H9 (cell line): ENCODE measurements at regions not wholly inside any gene's neighbourhood (a gene's known extent, or its start where the extent isn't known, plus 50 kb on each side); places are given as distances from the start of the nearest gene placed in this dataset.

Experiments
- DNase-seq: peaks from one replicate; pipeline ENCODE4 v3.0.0-alpha.2; 2017
- H2AFZ ChIP-seq: one replicate; pipeline ENCODE4 v1.6.1; 2013; ENCODE audit warnings: mild to moderate bottlenecking, low read length, control low read depth, moderate library complexity
- H2AK5ac ChIP-seq: 2 replicates; pipeline ENCODE4 v1.6.1; 2013; ENCODE audit warnings: low read length, control low read depth, mixed read lengths; ENCODE audit not compliant: insufficient read length
- H2BK120ac ChIP-seq: one replicate; pipeline ENCODE4 v1.6.1; 2013; ENCODE audit warnings: low read depth, mild to moderate bottlenecking, low read length, control low read depth, inconsistent platforms; ENCODE audit not compliant: poor library complexity, severe bottlenecking
- H2BK12ac ChIP-seq: 2 replicates; pipeline ENCODE4 v1.6.1; 2013; ENCODE audit warnings: low read length, control low read depth, mixed read lengths, low read depth; ENCODE audit not compliant: insufficient read length
- H2BK15ac ChIP-seq: 2 replicates; pipeline ENCODE4 v1.6.1; 2013; ENCODE audit warnings: low read depth, low read length, control low read depth
- H2BK20ac ChIP-seq: one replicate; pipeline ENCODE4 v1.6.1; 2013; ENCODE audit warnings: low read depth, mild to moderate bottlenecking, low read length, control low read depth, inconsistent platforms; ENCODE audit not compliant: poor library complexity, severe bottlenecking
- H2BK5ac ChIP-seq: 2 replicates; pipeline ENCODE4 v1.6.1; 2013; ENCODE audit warnings: low read length, control low read depth, mixed read lengths; ENCODE audit not compliant: insufficient read length
- H3K14ac ChIP-seq: 2 replicates; pipeline ENCODE4 v1.6.1; 2013; ENCODE audit warnings: low read length, control low read depth; ENCODE audit not compliant: insufficient read depth
- H3K18ac ChIP-seq: 2 replicates; pipeline ENCODE4 v1.6.1; 2013; ENCODE audit warnings: low read depth, mild to moderate bottlenecking, mixed read lengths, low read length, control low read depth; ENCODE audit not compliant: insufficient read length
- H3K23ac ChIP-seq: 2 replicates; pipeline ENCODE4 v1.6.1; 2013; ENCODE audit warnings: low read length, control low read depth, mixed read lengths, low read depth; ENCODE audit not compliant: insufficient read length
- H3K23me2 ChIP-seq: 2 replicates; pipeline ENCODE4 v1.6.1; 2013; ENCODE audit warnings: low read depth, mild to moderate bottlenecking, mixed read lengths, low read length, control low read depth; ENCODE audit not compliant: insufficient read length, poor library complexity, severe bottlenecking
- H3K27ac ChIP-seq: 2 replicates; pipeline ENCODE4 v1.5.1; 2013; ENCODE audit warnings: low read length, control low read depth, mixed read lengths, low read depth; ENCODE audit not compliant: insufficient read length
- H3K27me3 ChIP-seq: 2 replicates; pipeline ENCODE4 v1.6.1; 2013; ENCODE audit warnings: low read length, control low read depth, inconsistent platforms; ENCODE audit not compliant: insufficient read depth
- H3K4ac ChIP-seq: 2 replicates; pipeline ENCODE4 v1.6.1; 2013; ENCODE audit warnings: low read depth, mild to moderate bottlenecking, control low read depth, inconsistent platforms, low read length, moderate library complexity
- H3K4me1 ChIP-seq: 2 replicates; pipeline ENCODE4 v1.6.1; 2013; ENCODE audit warnings: low read length, control low read depth, inconsistent platforms; ENCODE audit not compliant: insufficient read depth
- H3K4me2 ChIP-seq: 2 replicates; pipeline ENCODE4 v1.6.1; 2013; ENCODE audit warnings: low read length, control low read depth, mixed read lengths; ENCODE audit not compliant: insufficient read length, insufficient read depth
- H3K56ac ChIP-seq: 2 replicates; pipeline ENCODE4 v1.6.1; 2013; ENCODE audit warnings: low read depth, mild to moderate bottlenecking, mixed read lengths, low read length, control low read depth; ENCODE audit not compliant: insufficient read length
- H3K79me1 ChIP-seq: 2 replicates; pipeline ENCODE4 v1.6.1; 2013; ENCODE audit warnings: low read depth, mild to moderate bottlenecking, moderate library complexity, low read length, control low read depth, inconsistent platforms; ENCODE audit not compliant: insufficient read depth, poor library complexity, severe bottlenecking
- H3K79me2 ChIP-seq: 2 replicates; pipeline ENCODE4 v1.6.1; 2013; ENCODE audit warnings: low read length, control low read depth, inconsistent platforms; ENCODE audit not compliant: insufficient read depth
- H3K9ac ChIP-seq: 2 replicates; pipeline ENCODE4 v1.6.1; 2013; ENCODE audit warnings: low read length, control low read depth, mixed read lengths; ENCODE audit not compliant: insufficient read length; ENCODE audit errors: extremely low read depth
- H3K9me3 ChIP-seq: one replicate; pipeline ENCODE4 v1.6.1; 2013; ENCODE audit warnings: low read depth, low read length, inconsistent platforms; ENCODE audit not compliant: control insufficient read depth
- H3T11ph ChIP-seq: one replicate; pipeline ENCODE4 v1.6.1; 2013; ENCODE audit warnings: mild to moderate bottlenecking, low read length, control low read depth, inconsistent platforms
- H4K20me1 ChIP-seq: one replicate; pipeline ENCODE4 v1.6.1; 2013; ENCODE audit not compliant: control insufficient read depth, insufficient read length, insufficient read depth
- H4K5ac ChIP-seq: 2 replicates; pipeline ENCODE4 v1.6.1; 2013; ENCODE audit warnings: low read depth, mild to moderate bottlenecking, mixed read lengths, low read length, control low read depth; ENCODE audit not compliant: insufficient read length
- H4K8ac ChIP-seq: replicated peaks from 2 replicates; pipeline ENCODE4 v1.6.1; 2013; ENCODE audit warnings: low read length, control low read depth, mixed read lengths, low read depth; ENCODE audit not compliant: insufficient read length
- H4K91ac ChIP-seq: 2 replicates; pipeline ENCODE4 v1.6.1; 2013; ENCODE audit warnings: low read depth, mild to moderate bottlenecking, moderate library complexity, mixed read lengths, low read length, control low read depth; ENCODE audit not compliant: insufficient read length
- H3K27ac Mint-ChIP-seq, 3 experiments: 2 replicates in 2 of 3; 3 replicates in 1 of 3; pipeline ENCODE4 v1.8.0; 2020 to 2021; ENCODE audit warnings: mixed read lengths in 3 of 3, mild to moderate bottlenecking in 1 of 3, moderate library complexity in 1 of 3
- H3K27me3 Mint-ChIP-seq: 2 replicates; pipeline ENCODE4 v1.8.0; 2021; ENCODE audit warnings: low read depth, mild to moderate bottlenecking, moderate library complexity, mixed read lengths
- H3K36me3 Mint-ChIP-seq, 3 experiments: 2 replicates in 2 of 3; 3 replicates in 1 of 3; pipeline ENCODE4 v1.8.0; 2020 to 2021; ENCODE audit warnings: low read depth in 3 of 3, mixed read lengths in 3 of 3; ENCODE audit not compliant: insufficient read depth in 1 of 3
- H3K4me1 Mint-ChIP-seq, 2 experiments: 2 replicates each; pipeline ENCODE4 v1.8.0; 2020; ENCODE audit warnings: mixed read lengths in 2 of 2
- H3K4me3 Mint-ChIP-seq, 2 experiments: 2 replicates in 1 of 2; 3 replicates in 1 of 2; pipeline ENCODE4 v1.8.0; 2020 to 2021; ENCODE audit warnings: mild to moderate bottlenecking in 2 of 2, mixed read lengths in 2 of 2, moderate library complexity in 1 of 2
- H3K9me3 Mint-ChIP-seq, 2 experiments: 2 replicates in 1 of 2; 3 replicates in 1 of 2; pipeline ENCODE4 v1.8.0; 2020; ENCODE audit warnings: mild to moderate bottlenecking in 2 of 2, mixed read lengths in 2 of 2, moderate library complexity in 1 of 2
- whole genome bisulfite sequencing: extraction: QIAGEN DNeasy Blood & Tissue Kit; methylation state at CpG from one replicate; pipeline ENCODE4 v1.1.7; 2013; ENCODE audit warnings: missing lambda C conversion rate, low lambda C conversion rate, mixed read lengths; ENCODE audit not compliant: insufficient read length; ENCODE audit errors: extremely low coverage; 5-methylcytosine and 5-hydroxymethylcytosine counted together
- TF ChIP-seq, protein P1 (sequence below): fragments of 200-600 bp; sonication (generic); conservative IDR thresholded peaks from 3 replicates; pipeline ENCODE4 v1.8.0; 2021; ENCODE audit warnings: antibody characterized with exemption, mild to moderate bottlenecking

DNA sequence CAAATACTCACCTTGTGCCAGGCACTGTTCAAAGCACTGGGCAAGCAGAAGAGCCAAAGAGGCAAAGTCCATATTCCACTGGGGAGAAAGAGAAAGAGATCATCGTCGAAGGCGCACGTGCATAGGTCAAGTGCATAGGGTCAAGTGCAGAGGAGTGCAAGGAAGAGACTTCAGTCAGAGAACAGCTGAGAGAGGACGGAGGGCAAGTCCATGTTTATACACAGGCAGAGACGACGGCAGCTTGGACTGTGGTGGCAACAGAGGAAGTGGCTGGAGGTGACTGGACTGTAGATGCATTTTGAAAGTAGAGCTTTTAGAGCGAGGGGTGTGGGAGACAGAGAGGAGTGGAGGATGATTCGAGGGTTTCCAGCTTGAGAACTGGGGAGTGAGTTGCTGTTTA is 74.7 kb upstream of the SDK2 start:
- H3K79me2 ChIP-seq, result no peaks in the 10 kb centered on the region
- no peaks in the 10 kb centered on the region for H3K79me1 ChIP-seq
- no peak overlapping the region for H2AK5ac ChIP-seq
- H2BK120ac ChIP-seq, result no peak overlapping the region
- H3K9me3 ChIP-seq, result no peaks in the 10 kb centered on the region
- no peak overlapping the region for H3K27ac ChIP-seq
- H3K4ac ChIP-seq, result no peak overlapping the region
- H3K4me1 ChIP-seq, result no peaks in the 10 kb centered on the region; the same call in 1 of the 2 replicates
- Mint-ChIP-seq H3K9me3 (no peaks in the 10 kb centered on the region), H3K27ac (0 out of 7 replicates have a peak overlapping the region, but pooled peaks of 1 of the 3 experiments have one; percentile 20), H3K27me3 (peaks cover 16% of the 10 kb centered on the region), H3K4me1 (peaks cover 18 to 21% of the 10 kb centered on the region in 2 experiments), H3K36me3 (no peaks in the 10 kb centered on the region), H3K4me3 (no peak overlapping the region)
- H3K23ac ChIP-seq, result no peak overlapping the region
- H3K4me2 ChIP-seq, result no peak overlapping the region
- no peaks in the 10 kb centered on the region for H3K23me2 ChIP-seq
- WGBS, result no CpG with 5 or more reads among the region's 9 CpGs
- H2BK15ac ChIP-seq, result no peak overlapping the region
- H3K9ac ChIP-seq, result no peak overlapping the region
- H4K91ac ChIP-seq, result no peak overlapping the region
- H3T11ph ChIP-seq, result no peak overlapping the region
- no peak overlapping the region for H3K14ac ChIP-seq
- TF ChIP-seq, protein P1, sequence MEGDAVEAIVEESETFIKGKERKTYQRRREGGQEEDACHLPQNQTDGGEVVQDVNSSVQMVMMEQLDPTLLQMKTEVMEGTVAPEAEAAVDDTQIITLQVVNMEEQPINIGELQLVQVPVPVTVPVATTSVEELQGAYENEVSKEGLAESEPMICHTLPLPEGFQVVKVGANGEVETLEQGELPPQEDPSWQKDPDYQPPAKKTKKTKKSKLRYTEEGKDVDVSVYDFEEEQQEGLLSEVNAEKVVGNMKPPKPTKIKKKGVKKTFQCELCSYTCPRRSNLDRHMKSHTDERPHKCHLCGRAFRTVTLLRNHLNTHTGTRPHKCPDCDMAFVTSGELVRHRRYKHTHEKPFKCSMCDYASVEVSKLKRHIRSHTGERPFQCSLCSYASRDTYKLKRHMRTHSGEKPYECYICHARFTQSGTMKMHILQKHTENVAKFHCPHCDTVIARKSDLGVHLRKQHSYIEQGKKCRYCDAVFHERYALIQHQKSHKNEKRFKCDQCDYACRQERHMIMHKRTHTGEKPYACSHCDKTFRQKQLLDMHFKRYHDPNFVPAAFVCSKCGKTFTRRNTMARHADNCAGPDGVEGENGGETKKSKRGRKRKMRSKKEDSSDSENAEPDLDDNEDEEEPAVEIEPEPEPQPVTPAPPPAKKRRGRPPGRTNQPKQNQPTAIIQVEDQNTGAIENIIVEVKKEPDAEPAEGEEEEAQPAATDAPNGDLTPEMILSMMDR, result no peak
- H4K20me1 ChIP-seq, result no peaks in the 10 kb centered on the region
- no peak overlapping the region for H4K5ac ChIP-seq
- no peak overlapping the region for H4K8ac ChIP-seq
- H2BK20ac ChIP-seq, result no peak overlapping the region
- no peak for DNase-seq
- H2BK12ac ChIP-seq, result no peak overlapping the region
- H2BK5ac ChIP-seq, result no peak overlapping the region
- H2AFZ ChIP-seq, result no peak overlapping the region
- no peaks in the 10 kb centered on the region for H3K27me3 ChIP-seq
- no peak overlapping the region for H3K56ac ChIP-seq
- no peak overlapping the region for H3K18ac ChIP-seq
